Nephron progenitor cell (in vitro differentiated cells): ENCODE measurements at regions not wholly inside any gene's neighbourhood (a gene's known extent, or its start where the extent isn't known, plus 50 kb on each side); places are given as distances from the start of the nearest gene placed in this dataset.

Source experiments
- DNase-seq: peaks from one replicate; pipeline ENCODE4 v3.0.0; 2021
- H3K27ac Mint-ChIP-seq: 2 replicates; pipeline ENCODE4 v1.8.0; 2021; ENCODE audit warnings: mild to moderate bottlenecking, moderate library complexity, mixed read lengths
- H3K27me3 Mint-ChIP-seq: 2 replicates; pipeline ENCODE4 v1.8.0; 2021; ENCODE audit warnings: mild to moderate bottlenecking, low read depth, mixed read lengths; ENCODE audit not compliant: poor library complexity
- H3K36me3 Mint-ChIP-seq: 2 replicates; pipeline ENCODE4 v1.8.0; 2021; ENCODE audit warnings: low read depth, mixed read lengths
- H3K4me1 Mint-ChIP-seq: 2 replicates; pipeline ENCODE4 v1.8.0; 2021; ENCODE audit warnings: mixed read lengths
- H3K4me3 Mint-ChIP-seq: 2 replicates; pipeline ENCODE4 v1.8.0; 2021; ENCODE audit warnings: mild to moderate bottlenecking, moderate library complexity, mixed read lengths
- H3K9me3 Mint-ChIP-seq: 2 replicates; pipeline ENCODE4 v1.8.0; 2021; ENCODE audit warnings: mild to moderate bottlenecking, moderate library complexity, mixed read lengths
- TF ChIP-seq, protein P1 (sequence below): fragments of 200-600 bp; sonication (generic); IDR thresholded peaks from 2 replicates; pipeline ENCODE4 v1.5.0; 2021; ENCODE audit warnings: antibody characterized with exemption

DNA sequence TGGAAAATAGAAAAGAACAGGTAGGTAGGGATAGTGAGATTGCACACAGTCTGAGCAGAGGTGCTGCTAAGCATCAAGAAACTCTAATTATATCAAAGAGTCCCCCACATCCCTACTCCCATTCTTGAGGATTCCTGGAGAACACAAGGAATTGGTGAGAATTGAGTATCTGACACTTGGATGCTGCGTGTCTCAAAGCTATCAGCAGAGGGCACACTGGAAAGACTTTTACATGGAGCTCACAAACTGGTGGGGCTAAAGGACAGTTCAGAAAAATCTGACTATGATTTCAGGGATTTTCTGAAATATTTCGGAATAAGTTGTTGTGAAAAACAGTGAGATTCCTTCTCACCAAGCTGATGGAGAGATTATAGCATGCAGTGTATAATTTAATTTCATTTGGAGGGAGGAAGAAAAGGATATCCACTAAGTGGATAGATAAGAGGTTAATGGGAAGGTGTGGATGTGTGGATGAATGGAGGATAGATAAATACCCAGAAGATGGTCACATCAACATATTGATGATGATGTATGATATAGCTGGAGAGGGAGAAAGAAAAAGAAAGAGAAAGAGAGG is 215.4 kb upstream of the DEFB112 start:
- Mint-ChIP-seq H3K27ac (no peak overlapping the region), H3K36me3 (no peaks in the 10 kb centered on the region), H3K27me3 (peaks cover 2% of the 10 kb centered on the region), H3K4me1 (no peaks in the 10 kb centered on the region), H3K4me3 (no peak overlapping the region), H3K9me3 (no peaks in the 10 kb centered on the region)
- TF ChIP-seq, protein P1, sequence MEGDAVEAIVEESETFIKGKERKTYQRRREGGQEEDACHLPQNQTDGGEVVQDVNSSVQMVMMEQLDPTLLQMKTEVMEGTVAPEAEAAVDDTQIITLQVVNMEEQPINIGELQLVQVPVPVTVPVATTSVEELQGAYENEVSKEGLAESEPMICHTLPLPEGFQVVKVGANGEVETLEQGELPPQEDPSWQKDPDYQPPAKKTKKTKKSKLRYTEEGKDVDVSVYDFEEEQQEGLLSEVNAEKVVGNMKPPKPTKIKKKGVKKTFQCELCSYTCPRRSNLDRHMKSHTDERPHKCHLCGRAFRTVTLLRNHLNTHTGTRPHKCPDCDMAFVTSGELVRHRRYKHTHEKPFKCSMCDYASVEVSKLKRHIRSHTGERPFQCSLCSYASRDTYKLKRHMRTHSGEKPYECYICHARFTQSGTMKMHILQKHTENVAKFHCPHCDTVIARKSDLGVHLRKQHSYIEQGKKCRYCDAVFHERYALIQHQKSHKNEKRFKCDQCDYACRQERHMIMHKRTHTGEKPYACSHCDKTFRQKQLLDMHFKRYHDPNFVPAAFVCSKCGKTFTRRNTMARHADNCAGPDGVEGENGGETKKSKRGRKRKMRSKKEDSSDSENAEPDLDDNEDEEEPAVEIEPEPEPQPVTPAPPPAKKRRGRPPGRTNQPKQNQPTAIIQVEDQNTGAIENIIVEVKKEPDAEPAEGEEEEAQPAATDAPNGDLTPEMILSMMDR, result peak; percentile 49
- no peak for DNase-seq

DNA sequence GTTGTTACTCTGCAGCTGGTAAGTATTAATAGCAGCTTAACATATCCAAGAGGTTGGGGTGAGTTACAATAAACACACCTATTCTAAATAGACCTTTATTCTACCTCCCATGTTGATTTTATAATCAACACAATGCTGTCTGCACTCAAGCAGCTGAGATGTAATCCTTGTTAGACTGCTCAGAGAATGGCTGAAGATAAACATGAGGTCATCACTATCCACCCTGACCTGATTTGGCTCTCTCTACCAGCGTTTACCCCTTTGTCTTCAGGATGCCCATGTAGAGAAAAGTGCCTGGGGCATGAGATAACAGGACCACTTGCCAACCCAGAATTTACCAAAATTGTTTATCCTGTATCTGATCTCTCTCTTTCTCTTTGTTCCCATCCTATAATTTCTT is 220.7 kb upstream of the DEFB112 start:
- no peaks in the 10 kb centered on the region for H3K4me1 Mint-ChIP-seq
- peaks cover 4% of the 10 kb centered on the region for H3K27me3 Mint-ChIP-seq
- no peaks in the 10 kb centered on the region for H3K36me3 Mint-ChIP-seq
- H3K27ac Mint-ChIP-seq, result no peak overlapping the region
- no peaks in the 10 kb centered on the region for H3K9me3 Mint-ChIP-seq
- TF ChIP-seq, protein P1, result no peak
- H3K4me3 Mint-ChIP-seq, result no peak overlapping the region
- no peak for DNase-seq

DNA sequence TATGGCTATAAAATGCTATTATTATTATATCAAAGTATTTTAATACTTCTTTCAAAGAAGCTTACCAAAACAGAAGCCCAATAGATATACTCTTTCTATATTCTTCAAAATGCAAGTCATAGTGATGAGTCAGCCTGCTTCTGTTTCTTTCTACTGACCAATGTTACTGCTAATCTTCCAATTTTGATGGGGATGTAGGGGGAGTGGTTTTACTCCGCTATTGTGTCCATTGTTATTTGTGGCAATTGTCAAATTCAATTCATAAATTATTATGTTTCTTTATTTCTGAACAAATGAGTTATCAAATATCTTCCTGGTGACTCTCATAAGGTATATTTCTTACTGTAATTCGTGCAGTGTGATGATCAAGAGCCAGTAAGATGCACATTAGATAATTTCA is 221.5 kb upstream of the DEFB112 start:
- Mint-ChIP-seq H3K4me3 (no peak overlapping the region), H3K27ac (no peak overlapping the region), H3K36me3 (no peaks in the 10 kb centered on the region), H3K27me3 (peaks cover 4% of the 10 kb centered on the region), H3K4me1 (no peaks in the 10 kb centered on the region), H3K9me3 (no peaks in the 10 kb centered on the region)
- TF ChIP-seq, protein P1, result no peak
- no peak for DNase-seq

DNA sequence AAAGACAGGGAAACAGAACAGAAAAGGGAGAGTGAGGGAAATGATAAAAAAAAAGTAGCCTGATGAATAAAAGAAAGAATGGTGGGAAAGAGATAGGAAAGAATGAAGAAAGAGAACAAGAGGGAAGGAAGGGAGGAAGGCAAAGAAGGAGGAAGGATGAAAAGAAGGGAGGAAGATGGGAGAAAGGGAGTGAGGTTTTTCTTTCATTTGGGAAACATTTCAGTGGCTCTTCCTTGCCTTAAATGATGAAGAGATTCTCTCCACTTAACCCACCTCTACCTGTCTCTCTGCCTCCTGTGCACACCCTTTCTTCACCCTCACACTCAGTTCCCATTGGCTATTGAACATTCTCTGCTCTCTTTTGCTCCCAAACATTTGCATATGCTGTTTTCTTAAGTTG is 222.1 kb upstream of the DEFB112 start:
- Mint-ChIP-seq H3K9me3 (no peaks in the 10 kb centered on the region), H3K27me3 (peaks cover 9% of the 10 kb centered on the region), H3K27ac (no peak overlapping the region), H3K4me3 (no peak overlapping the region), H3K36me3 (no peaks in the 10 kb centered on the region), H3K4me1 (no peaks in the 10 kb centered on the region)
- TF ChIP-seq, protein P1, result no peak
- DNase-seq, result no peak

DNA sequence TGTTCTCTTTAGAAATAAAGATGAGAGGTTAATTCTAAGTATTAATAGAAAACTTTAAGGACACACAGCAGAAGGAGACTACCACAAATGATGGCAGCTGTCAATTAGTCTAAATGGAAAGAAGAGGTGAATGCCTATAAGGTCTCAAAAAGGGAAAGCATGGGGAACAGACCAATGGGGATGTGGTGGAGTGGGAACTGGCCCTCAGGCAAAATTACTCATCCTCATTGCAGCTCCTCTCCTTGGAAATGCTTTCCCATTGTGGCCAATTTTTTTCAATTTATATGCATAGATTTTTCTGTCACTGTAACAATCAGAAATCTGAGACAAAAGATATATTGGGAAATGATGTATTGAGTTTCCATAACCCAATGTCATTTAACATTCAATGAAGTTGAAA is 222.9 kb upstream of the DEFB112 start:
- no peak for DNase-seq
- Mint-ChIP-seq H3K9me3 (no peaks in the 10 kb centered on the region), H3K27ac (no peak overlapping the region), H3K36me3 (no peaks in the 10 kb centered on the region), H3K4me3 (no peak overlapping the region), H3K27me3 (peaks cover 10% of the 10 kb centered on the region), H3K4me1 (no peaks in the 10 kb centered on the region)
- TF ChIP-seq, protein P1, result no peak

DNA sequence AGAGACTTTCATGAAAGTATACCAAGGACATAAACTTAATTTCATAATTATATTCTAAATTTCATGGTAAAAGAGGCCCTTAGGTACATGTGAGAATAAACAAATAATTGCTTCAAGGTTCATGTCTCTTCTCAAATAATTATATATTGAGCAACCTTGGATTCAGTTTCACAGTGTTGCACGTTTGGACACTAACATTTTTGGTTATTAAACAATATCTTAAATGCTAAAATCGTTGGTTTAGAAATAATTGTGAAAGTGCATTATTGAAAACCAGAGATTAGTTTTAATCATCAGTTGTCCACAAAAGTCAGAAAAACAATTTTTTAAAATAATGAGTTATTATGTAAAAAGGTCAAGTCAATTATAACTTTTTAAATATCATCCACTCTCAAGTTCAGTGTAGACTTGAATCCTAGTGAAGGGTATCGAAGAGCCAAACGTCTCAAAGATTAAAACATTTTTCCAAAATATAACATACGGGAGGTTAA is 227.1 kb upstream of the DEFB112 start:
- TF ChIP-seq, protein P1, result no peak

More for the DNA sequence above, 227.1 kb upstream of the DEFB112 start:
- H3K27me3 Mint-ChIP-seq, result peaks cover 10% of the 10 kb centered on the region
- H3K36me3 Mint-ChIP-seq, result no peaks in the 10 kb centered on the region
- DNase-seq, result no peak
- no peaks in the 10 kb centered on the region for H3K9me3 Mint-ChIP-seq
- no peaks in the 10 kb centered on the region for H3K4me1 Mint-ChIP-seq
- no peak overlapping the region for H3K4me3 Mint-ChIP-seq
- no peak overlapping the region for H3K27ac Mint-ChIP-seq
